ENCODE measurements at regions not wholly inside any gene's neighbourhood (a gene's known extent, or its start where the extent isn't known, plus 50 kb on each side); places are given as distances from the start of the nearest gene placed in this dataset.

DNA sequence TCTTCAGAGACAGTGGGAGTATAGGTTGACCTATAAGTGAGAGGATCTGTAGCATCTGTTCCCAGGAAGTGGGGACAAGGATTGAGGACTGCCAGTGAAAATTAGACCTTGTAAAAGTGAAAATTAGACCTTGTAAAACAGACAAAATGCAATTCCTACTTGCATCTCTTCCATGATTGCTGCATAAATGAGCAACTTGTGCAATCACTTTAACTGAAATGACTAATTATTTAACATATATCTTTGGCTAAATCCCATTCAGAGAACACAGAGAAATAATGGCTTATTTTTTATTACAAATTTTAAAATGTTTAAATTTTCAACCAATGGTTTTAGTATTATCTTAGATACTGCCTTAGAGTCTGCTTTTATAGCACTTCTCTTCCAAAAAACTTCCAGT, 67.2 kb upstream of the NABP1 start:
- no peak for DNase-seq (ENCODE audit: low spot score)

- DNase-seq (ENCODE audit: low spot score) = no peak
Observed at GRCh38 chr2:191611614-191612013, 66.3 kb upstream of the NABP1 start.

DNA sequence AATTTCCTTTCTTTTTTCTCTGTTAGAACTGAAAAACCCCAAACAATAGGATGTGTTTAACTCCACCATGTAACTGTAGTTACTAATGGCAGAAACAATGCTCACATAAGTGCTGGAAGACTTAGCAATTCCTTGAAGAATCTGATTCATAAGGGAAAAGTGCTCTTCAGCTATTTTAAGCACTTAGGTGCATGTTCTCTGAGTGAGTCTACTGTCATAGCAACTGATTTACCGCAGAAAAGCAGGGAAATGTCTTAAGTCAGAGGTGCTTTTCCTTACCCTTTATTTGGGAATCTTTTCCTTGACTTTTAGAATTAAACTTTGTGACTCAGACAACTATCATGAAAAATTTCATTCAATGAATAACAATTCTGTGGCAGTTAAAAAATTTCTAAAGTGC, 65.4 kb upstream of the NABP1 start:
- no peak for DNase-seq (ENCODE audit: low spot score)

GRCh38 chr2:191614759-191615158, 63.2 kb upstream of the NABP1 start:
- no peak for DNase-seq (ENCODE audit: low spot score)

GRCh38 chr2:191615596-191615995, 62.3 kb upstream of the NABP1 start:
- no peak for DNase-seq (ENCODE audit: low spot score)

DNA sequence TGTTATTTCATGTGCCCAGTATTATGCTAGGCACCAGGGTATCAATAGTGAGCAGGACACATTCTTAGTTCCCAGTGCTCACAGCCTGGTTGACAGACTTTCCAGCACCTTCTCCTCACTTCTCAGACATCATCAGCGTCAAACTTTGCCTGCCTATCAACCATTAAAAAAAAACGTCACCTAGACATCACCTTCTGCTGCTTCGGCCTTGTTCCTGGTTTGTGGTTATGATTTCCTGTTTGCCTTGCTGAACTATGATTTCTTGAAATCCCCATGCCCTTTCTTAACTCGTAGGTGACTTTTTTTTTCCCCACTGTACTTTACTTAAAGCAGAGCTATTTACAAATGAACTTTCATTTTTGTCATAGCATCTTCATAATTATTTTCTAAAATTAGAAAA, 60.4 kb upstream of the NABP1 start:
- no peak for DNase-seq (ENCODE audit: low spot score)

GRCh38 chr2:191618046-191618780, 59.7 kb upstream of the NABP1 start:
- DNase-seq (ENCODE audit: low spot score) = no peak

GRCh38 chr2:191618786-191619185, 59.1 kb upstream of the NABP1 start:
- DNase-seq (ENCODE audit: low spot score) = no peak

DNA sequence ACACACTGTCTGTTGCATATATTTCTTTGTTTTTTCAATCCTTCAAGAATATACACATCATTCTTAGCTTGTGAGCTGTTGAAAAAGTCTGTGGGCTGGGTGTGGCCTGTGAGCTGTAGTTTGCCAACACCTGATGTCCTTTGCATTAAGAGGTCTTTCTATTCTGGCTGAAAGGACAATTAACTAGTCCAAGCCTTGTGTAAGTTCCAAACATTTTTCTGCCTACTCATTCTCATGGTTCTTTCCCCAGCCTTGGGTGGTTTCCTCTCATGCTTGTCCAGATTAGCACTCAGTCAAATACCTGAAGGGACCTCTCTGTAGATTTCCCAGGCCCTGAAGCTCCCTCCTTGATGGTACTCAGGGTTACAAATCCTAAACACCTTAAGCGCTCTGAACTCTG, 57.8 kb upstream of the NABP1 start:
- DNase-seq (ENCODE audit: low spot score) = no peak

GRCh38 chr2:191622374-191623320, 55.3 kb upstream of the NABP1 start:
- no peak for DNase-seq (ENCODE audit: low spot score)

DNA sequence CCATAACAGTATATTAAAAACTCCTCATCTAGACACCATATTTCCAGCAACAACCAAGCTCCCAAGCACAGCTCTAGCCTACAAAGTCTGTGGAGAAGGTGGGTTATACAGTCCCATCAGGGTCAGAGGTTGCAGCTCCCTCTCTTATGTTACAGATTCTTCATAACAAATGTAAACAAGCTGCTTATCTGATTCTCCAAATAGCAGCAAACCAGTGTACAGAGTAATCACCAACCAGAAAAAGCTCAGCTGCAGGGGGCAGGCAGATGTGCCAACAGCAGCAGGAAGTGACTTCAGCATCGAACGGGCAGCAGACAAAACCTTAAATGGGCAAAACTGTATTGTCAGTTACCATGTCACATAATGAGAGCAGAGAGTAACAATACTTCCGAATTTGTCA, 52.9 kb upstream of the NABP1 start:
- no peak for DNase-seq (ENCODE audit: low spot score)

GRCh38 chr2:191625446-191625845, 52.5 kb upstream of the NABP1 start:
- DNase-seq (ENCODE audit: low spot score) = no peak

- no peak for DNase-seq (ENCODE audit: low spot score)
Observed at GRCh38 chr2:191626497-191627151, 51.3 kb upstream of the NABP1 start.

DNA sequence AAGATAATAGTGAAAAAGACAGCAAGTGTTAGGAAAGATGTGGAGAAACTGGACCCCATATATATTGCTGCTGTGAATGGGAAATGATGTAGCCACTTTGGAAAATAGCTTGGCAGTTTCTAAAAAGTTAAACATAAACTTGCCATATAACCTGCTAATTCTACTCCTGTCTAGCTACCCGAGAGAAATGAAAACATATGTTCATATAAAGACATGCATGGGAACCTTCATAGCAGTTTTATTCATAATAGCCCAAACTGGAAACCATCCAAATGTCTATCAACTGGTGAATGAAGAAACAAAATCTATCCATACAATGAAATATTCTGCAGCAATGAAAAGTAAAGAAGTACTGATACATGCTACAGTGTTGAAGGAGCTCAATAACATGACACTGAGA, 50.4 kb upstream of the NABP1 start:
- no peak for DNase-seq (ENCODE audit: low spot score)

Measured in LoVo (cell line).